Activated T-helper 1 cell treated with anti-CD3 and anti-CD28 coated beads, Interleukin-12 subunit alpha, Interleukin-12 subunit beta, Interleukin-2, Interleukin-4 antibody, amounts not matched to agents 30 ng/mL and 10 ng/mL and 1 ng/mL, durations not matched to agents 14 hours and 24 hours and 36 hours (primary cell): ENCODE measurements at regions not wholly inside any gene's neighbourhood (a gene's known extent, or its start where the extent isn't known, plus 50 kb on each side); places are given as distances from the start of the nearest gene placed in this dataset.

Experiments used
- DNase-seq: peaks from one replicate; pipeline ENCODE4 v3.0.0; 2021; ENCODE audit warnings: low spot score
- H3K27ac Mint-ChIP-seq: one replicate; pipeline ENCODE4 v1.8.0; 2021; ENCODE audit warnings: mild to moderate bottlenecking, mixed read lengths
- H3K27me3 Mint-ChIP-seq: one replicate; pipeline ENCODE4 v1.8.0; 2022; ENCODE audit warnings: mild to moderate bottlenecking, moderate library complexity, mixed read lengths; ENCODE audit not compliant: insufficient read depth
- H3K36me3 Mint-ChIP-seq: one replicate; pipeline ENCODE4 v1.8.0; 2021; ENCODE audit warnings: low read depth, mixed read lengths
- H3K4me1 Mint-ChIP-seq: one replicate; pipeline ENCODE4 v1.8.0; 2021; ENCODE audit warnings: low read depth, mixed read lengths
- H3K4me3 Mint-ChIP-seq: one replicate; pipeline ENCODE4 v1.8.0; 2021; ENCODE audit warnings: mild to moderate bottlenecking, moderate library complexity, mixed read lengths
- H3K9me3 Mint-ChIP-seq: one replicate; pipeline ENCODE4 v1.8.0; 2021; ENCODE audit warnings: mixed read lengths
- intact Hi-C: fragments of 100-400 bp; cut with micrococcal nuclease; formaldehyde crosslinking; loops from one replicate; pipeline ENCODE4 v1.15.1; 2024

- H3K4me3 Mint-ChIP-seq = no peak overlapping the region
- H3K27ac Mint-ChIP-seq = no peak overlapping the region
- H3K27me3 Mint-ChIP-seq = peaks cover 9% of the 10 kb centered on the region
- no peaks in the 10 kb centered on the region for H3K4me1 Mint-ChIP-seq
- intact Hi-C loops = loop anchor here (10.0 kb wide), 1 partner anchor 1259 kb away; no protein-coding TSS in a partner anchor
- H3K36me3 Mint-ChIP-seq = no peaks in the 10 kb centered on the region
- DNase-seq = no peak
- H3K9me3 Mint-ChIP-seq = no peaks in the 10 kb centered on the region
Observed at GRCh38 chr15:58235961-58236360, 97.8 kb downstream of the AQP9 start.

- intact Hi-C loops = no loop called here
- Mint-ChIP-seq H3K4me3 (no peak overlapping the region), H3K27ac (no peak overlapping the region), H3K36me3 (no peaks in the 10 kb centered on the region), H3K27me3 (peaks cover 8% of the 10 kb centered on the region), H3K4me1 (no peaks in the 10 kb centered on the region), H3K9me3 (no peaks in the 10 kb centered on the region)
- no peak for DNase-seq
Observed at GRCh38 chr15:58240191-58240932, 102.2 kb downstream of the AQP9 start.

- Mint-ChIP-seq H3K4me1 (no peaks in the 10 kb centered on the region), H3K27me3 (peaks cover 8% of the 10 kb centered on the region), H3K36me3 (no peaks in the 10 kb centered on the region), H3K9me3 (no peaks in the 10 kb centered on the region), H3K27ac (no peak overlapping the region), H3K4me3 (no peak overlapping the region)
- intact Hi-C loops = no loop called here
- DNase-seq = no peak
Observed at GRCh38 chr15:58241872-58242271, 103.7 kb downstream of the AQP9 start.

- intact Hi-C loops = no loop called here
- Mint-ChIP-seq H3K27me3 (peaks cover 8% of the 10 kb centered on the region), H3K36me3 (no peaks in the 10 kb centered on the region), H3K9me3 (no peaks in the 10 kb centered on the region), H3K4me1 (no peaks in the 10 kb centered on the region), H3K27ac (no peak overlapping the region), H3K4me3 (no peak overlapping the region)
- DNase-seq = no peak
Observed at GRCh38 chr15:58243070-58243469, 104.9 kb downstream of the AQP9 start.

GRCh38 chr15:58244536-58244935 is 106.4 kb downstream of the AQP9 start:
- DNase-seq = no peak
- Mint-ChIP-seq H3K27ac (no peak overlapping the region), H3K9me3 (no peaks in the 10 kb centered on the region), H3K27me3 (peaks cover 8% of the 10 kb centered on the region), H3K36me3 (no peaks in the 10 kb centered on the region), H3K4me3 (no peak overlapping the region), H3K4me1 (peaks cover 3% of the 10 kb centered on the region)
- intact Hi-C loops = no loop called here

- Mint-ChIP-seq H3K4me3 (no peak overlapping the region), H3K36me3 (no peaks in the 10 kb centered on the region), H3K9me3 (no peaks in the 10 kb centered on the region), H3K27ac (no peak overlapping the region), H3K27me3 (peaks cover 8% of the 10 kb centered on the region), H3K4me1 (peaks cover 18% of the 10 kb centered on the region)
- DNase-seq = no peak
- intact Hi-C loops = no loop called here
Observed at GRCh38 chr15:58246041-58246440, 107.9 kb downstream of the AQP9 start.

- DNase-seq = no peak
- no peak overlapping the region for H3K4me3 Mint-ChIP-seq
- no peak overlapping the region for H3K27ac Mint-ChIP-seq
- H3K9me3 Mint-ChIP-seq = no peaks in the 10 kb centered on the region
- peaks cover 11% of the 10 kb centered on the region for H3K27me3 Mint-ChIP-seq
- peaks cover 19% of the 10 kb centered on the region for H3K4me1 Mint-ChIP-seq
- intact Hi-C loops = no loop called here
- H3K36me3 Mint-ChIP-seq = no peaks in the 10 kb centered on the region
Observed at GRCh38 chr15:58247855-58248842, 110.0 kb downstream of the AQP9 start.

- Mint-ChIP-seq H3K36me3 (no peaks in the 10 kb centered on the region), H3K4me1 (peaks cover 19% of the 10 kb centered on the region), H3K9me3 (no peaks in the 10 kb centered on the region), H3K27me3 (peaks cover 18% of the 10 kb centered on the region), H3K27ac (peak overlapping the region; percentile 51), H3K4me3 (peak overlapping the region; percentile 69)
- intact Hi-C loops = no loop called here
- DNase-seq = peak; percentile 27
Observed at GRCh38 chr15:58249646-58250312, 111.6 kb downstream of the AQP9 start.

- intact Hi-C loops = no loop called here
- Mint-ChIP-seq H3K27me3 (peaks cover 29% of the 10 kb centered on the region), H3K4me3 (no peak overlapping the region), H3K4me1 (peaks cover 19% of the 10 kb centered on the region), H3K36me3 (no peaks in the 10 kb centered on the region), H3K27ac (no peak overlapping the region), H3K9me3 (no peaks in the 10 kb centered on the region)
- DNase-seq = no peak
Observed at GRCh38 chr15:58252586-58253323, 114.6 kb downstream of the AQP9 start.

- H3K27ac Mint-ChIP-seq = no peak overlapping the region
Observed at GRCh38 chr15:58257776-58258325, 119.7 kb downstream of the AQP9 start.

GRCh38 chr15:58258501-58259292 is 120.5 kb downstream of the AQP9 start:
- H3K4me1 Mint-ChIP-seq = peaks cover 4% of the 10 kb centered on the region
- DNase-seq = no peak
- H3K36me3 Mint-ChIP-seq = no peaks in the 10 kb centered on the region
- H3K4me3 Mint-ChIP-seq = no peak overlapping the region
- intact Hi-C loops = no loop called here
- H3K27me3 Mint-ChIP-seq = peaks cover 22% of the 10 kb centered on the region
- H3K9me3 Mint-ChIP-seq = no peaks in the 10 kb centered on the region
- H3K27ac Mint-ChIP-seq = no peak overlapping the region

More at GRCh38 chr15:58257776-58258325, 119.7 kb downstream of the AQP9 start:
- Mint-ChIP-seq H3K36me3 (no peaks in the 10 kb centered on the region), H3K27me3 (peaks cover 23% of the 10 kb centered on the region), H3K9me3 (no peaks in the 10 kb centered on the region), H3K4me1 (no peaks in the 10 kb centered on the region), H3K4me3 (no peak overlapping the region)
- intact Hi-C loops = no loop called here
- no peak for DNase-seq
